WI38 (cell line): ENCODE measurements at regions not wholly inside any gene's neighbourhood (a gene's known extent, or its start where the extent isn't known, plus 50 kb on each side); places are given as distances from the start of the nearest gene placed in this dataset.
"Not testable (repeated sequence)": the region's sequence is repeated elsewhere in the genome, so short reads cannot be mapped to it uniquely, and the experiment has no call there.

Experiments used
- H3K4me3 ChIP-seq: 2 replicates; pipeline ENCODE4 v1.5.1; 2011; ENCODE audit warnings: low read depth, mild to moderate bottlenecking, control low read depth, low read length
- CTCF ChIP-seq: IDR thresholded peaks from 2 replicates; pipeline ENCODE4 v1.5.1; 2012; ENCODE audit warnings: low read depth, mild to moderate bottlenecking, control low read depth, low read length

DNA sequence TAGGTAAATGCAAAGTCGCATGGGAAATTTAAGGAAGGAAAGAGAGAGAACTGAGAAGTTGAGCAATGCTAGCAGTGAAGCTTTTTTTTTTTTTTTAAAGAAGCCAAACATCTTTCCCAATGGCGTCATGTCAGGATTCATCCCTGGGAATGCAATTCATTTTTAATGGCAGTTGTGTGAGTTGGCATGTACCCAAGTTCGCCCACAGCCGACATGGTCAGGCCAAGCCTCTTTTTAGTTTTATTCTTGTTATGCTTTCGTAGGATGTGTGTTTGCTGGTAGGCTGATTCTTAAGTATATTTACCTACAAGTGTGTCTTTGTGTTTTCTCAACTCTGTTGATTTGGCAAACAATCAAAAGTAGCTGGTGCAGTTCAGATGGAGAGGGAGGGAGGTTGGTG lies 127.6 kb upstream of the ITGA6 start:
- no peak overlapping the region for H3K4me3 ChIP-seq
- TF ChIP-seq CTCF = no peak

GRCh38 chr2:172300851-172301250 lies 126.5 kb upstream of the ITGA6 start:
- H3K4me3 ChIP-seq = no peak overlapping the region
- TF ChIP-seq CTCF = no peak

GRCh38 chr2:172305066-172305465 lies 122.3 kb upstream of the ITGA6 start:
- H3K4me3 ChIP-seq = no peak overlapping the region
- TF ChIP-seq CTCF = no peak

DNA sequence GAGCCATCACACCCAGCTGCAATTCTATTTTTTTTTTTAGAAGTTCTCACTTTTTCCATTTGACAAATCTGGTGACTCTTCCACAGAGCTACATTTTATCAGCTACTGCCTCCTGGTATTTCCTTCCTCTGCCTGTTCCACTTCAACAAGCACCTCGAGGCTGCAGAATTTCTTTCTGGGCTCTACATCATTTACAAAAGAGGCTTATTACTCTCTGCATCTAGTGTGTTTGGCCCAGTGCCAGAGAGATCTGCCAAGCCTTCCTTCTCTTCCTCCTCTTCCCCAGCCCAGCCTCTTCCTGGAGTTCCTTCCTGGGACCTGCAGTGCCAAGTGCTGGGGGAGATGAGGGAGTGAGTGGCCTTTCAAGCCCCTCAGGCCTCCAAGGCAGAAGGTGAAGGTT lies 119.6 kb upstream of the ITGA6 start:
- no peak overlapping the region for H3K4me3 ChIP-seq
- no peak for TF ChIP-seq CTCF

DNA sequence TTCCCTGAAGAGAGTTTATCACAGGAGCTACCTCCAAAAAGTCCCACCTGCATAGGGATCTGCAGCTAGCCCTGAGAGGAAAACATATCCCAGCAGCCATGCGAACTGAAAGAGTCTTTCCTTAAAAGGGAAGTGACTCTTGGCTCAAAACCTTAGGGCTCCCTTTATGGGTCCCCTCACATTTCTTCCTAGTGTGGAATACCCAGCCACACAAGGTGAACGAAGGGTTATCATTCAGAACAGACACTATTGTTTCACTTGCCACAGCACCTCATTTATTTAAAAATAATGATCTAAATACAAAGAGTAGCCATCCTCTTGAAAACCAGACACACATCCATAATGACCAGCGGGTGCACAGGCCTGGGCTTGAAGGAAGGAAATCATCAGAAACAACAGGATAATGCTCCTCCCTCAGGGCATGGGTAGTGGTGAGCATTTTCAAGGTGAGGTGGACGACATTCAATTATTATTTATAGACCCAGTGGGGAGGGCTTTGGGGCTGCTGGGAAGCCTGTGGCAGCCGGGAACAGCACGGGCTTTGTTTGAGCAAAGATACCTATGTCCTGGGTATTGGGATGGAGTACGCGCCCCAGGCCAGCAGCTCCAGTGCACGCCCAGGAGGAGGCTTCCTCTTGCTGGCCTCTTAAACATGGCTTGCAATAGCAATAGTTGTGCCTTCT lies 119.0 kb upstream of the ITGA6 start:
- no peak overlapping the region for H3K4me3 ChIP-seq
- no peak for TF ChIP-seq CTCF

DNA sequence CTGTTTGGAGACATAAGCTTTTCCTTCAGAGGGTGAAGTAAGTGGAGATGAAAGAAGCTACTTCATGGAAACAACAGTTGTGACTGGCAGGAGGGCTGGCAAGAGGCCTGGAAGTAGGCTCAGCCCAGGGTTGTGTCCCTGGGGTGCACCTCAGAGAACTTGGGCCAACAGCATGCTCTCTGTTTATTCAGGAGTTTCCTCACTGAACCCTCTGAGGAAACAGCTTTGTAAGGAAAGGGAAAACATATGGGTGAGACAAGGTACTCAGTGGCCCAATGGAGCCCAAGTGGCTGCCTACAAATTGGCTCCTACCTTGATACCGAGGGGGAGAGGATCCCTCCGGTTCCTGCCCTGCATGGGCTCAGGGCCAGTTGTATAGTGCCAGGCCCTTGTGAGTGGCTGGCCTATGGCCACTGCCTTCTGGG lies 115.5 kb upstream of the ITGA6 start:
- no peak for TF ChIP-seq CTCF
- H3K4me3 ChIP-seq = no peak overlapping the region

- no peak overlapping the region for H3K4me3 ChIP-seq
- TF ChIP-seq CTCF = no peak
Observed at GRCh38 chr2:172313715-172314341, 113.6 kb upstream of the ITGA6 start.

DNA sequence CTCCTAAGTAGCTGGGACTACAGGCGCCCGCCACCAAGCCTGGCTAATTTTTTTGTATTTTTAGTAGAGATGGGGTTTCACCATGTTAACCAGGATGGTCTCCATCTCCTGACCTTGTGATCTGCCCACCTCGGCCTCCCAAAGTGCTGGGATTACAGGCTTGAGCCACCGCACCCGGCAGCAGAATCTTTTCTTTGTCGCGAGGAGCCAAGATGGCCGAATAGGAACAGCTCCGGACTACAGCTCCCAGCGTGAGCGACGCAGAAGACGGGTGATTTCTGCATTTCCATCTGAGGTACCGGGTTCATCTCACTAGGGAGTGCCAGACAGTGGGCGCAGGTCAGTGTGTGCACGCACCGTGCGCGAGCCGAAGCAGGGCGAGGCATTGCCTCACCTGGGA lies 112.3 kb upstream of the ITGA6 start:
- H3K4me3 ChIP-seq = not testable (repeated sequence)
